C4-2B (cell line): ENCODE measurements at regions not wholly inside any gene's neighbourhood (a gene's known extent, or its start where the extent isn't known, plus 50 kb on each side); places are given as distances from the start of the nearest gene placed in this dataset.
A peak's percentile ranks its signal among the peaks of the same experiment; 100 is the strongest.

Experiments used
- ZFX ChIP-seq: fragments of 450-650 bp; IDR thresholded peaks from 2 replicates; pipeline ENCODE4 v1.6.1; 2017
- TF ChIP-seq, protein P1 (sequence below): fragments of 450-650 bp; conservative IDR thresholded peaks from 2 replicates; pipeline ENCODE4 v1.5.1; 2017; ENCODE audit warnings: mild to moderate bottlenecking

DNA sequence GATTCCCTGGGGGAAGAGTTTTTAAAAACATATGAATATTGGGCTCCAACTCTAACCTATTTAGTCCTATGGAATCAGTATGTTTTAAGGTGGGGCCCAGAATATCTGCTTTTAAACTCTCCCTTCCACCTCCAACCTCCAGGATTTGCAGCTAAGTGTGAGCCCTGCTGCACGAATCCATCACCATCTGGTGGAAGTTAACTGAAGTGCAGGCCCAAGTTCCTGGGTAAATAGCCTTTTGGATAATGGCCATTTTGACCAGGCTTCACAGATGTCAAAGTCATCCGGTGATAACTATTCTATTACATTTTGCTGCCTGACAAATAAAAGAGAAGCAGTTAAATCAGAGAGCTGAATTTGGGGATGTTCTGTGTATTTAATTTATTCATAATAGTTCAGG lies 58.1 kb upstream of the RMST start:
- TF ChIP-seq, protein P1, sequence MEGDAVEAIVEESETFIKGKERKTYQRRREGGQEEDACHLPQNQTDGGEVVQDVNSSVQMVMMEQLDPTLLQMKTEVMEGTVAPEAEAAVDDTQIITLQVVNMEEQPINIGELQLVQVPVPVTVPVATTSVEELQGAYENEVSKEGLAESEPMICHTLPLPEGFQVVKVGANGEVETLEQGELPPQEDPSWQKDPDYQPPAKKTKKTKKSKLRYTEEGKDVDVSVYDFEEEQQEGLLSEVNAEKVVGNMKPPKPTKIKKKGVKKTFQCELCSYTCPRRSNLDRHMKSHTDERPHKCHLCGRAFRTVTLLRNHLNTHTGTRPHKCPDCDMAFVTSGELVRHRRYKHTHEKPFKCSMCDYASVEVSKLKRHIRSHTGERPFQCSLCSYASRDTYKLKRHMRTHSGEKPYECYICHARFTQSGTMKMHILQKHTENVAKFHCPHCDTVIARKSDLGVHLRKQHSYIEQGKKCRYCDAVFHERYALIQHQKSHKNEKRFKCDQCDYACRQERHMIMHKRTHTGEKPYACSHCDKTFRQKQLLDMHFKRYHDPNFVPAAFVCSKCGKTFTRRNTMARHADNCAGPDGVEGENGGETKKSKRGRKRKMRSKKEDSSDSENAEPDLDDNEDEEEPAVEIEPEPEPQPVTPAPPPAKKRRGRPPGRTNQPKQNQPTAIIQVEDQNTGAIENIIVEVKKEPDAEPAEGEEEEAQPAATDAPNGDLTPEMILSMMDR = peak; percentile 81
- no peak for TF ChIP-seq ZFX
